DMS79 (cell line): ENCODE measurements at regions not wholly inside any gene's neighbourhood (a gene's known extent, or its start where the extent isn't known, plus 50 kb on each side); places are given as distances from the start of the nearest gene placed in this dataset.

Source experiments
- DNase-seq: peaks from one replicate; lab custom pipeline; 2025; lab: John Stamatoyannopoulos, UW

DNA sequence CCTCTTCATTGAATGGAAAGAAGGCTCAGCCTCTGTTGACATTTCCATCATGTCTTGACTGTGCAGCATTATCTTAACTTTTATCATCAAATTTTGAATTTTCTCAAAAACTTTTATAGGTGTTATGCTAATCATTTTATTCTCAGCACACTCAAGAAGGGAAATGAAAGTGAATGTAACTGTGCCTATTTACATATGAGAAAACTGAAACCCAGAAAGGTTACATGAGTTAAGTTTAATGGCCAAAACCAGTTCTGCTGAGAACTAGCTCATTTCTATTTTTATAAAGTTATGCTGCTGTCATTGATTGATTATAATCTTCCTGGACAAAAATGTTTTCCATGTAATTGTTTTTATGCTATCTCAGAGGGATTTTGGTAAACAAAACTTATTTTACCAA, 618.8 kb upstream of the NRXN1 start:
- DNase-seq, result no peak

DNA sequence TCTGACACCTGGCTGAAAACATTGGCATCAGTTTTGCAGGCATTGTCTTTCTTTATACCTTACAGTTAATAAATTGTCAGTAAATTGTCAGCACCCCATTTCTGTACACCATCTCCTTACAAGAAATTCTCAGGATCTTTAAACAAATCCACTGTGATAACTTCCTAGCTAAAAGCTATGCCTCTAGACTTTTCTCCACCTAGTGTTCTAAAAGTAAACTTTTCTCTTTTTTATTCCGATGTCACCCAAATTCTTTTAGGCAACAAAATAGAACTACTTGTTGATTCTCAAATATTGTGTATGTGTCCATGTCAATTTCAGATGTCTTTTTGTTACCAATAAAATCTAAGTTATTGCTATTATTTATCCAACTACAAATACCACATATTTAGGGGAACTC, 617.4 kb upstream of the NRXN1 start:
- DNase-seq, result no peak

DNA sequence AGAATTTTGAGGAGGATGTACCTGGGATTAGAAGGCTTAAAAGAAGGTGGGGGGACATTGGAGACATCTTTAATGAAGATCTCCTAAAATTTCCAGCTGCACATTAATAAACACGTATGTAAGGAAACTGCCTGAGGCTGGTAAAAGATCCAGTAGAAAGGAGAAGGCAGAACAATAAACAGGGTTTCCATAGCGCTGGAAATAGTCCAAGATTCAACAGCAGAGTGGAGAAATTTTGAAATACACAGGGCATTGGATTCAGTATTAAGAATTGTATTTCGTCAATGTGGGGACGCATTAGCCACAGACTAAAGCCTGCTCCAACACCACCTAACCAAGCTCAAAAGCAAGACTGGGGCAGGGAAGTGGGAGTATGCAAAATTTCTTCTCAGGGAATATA, 606.9 kb upstream of the NRXN1 start:
- no peak for DNase-seq

DNA sequence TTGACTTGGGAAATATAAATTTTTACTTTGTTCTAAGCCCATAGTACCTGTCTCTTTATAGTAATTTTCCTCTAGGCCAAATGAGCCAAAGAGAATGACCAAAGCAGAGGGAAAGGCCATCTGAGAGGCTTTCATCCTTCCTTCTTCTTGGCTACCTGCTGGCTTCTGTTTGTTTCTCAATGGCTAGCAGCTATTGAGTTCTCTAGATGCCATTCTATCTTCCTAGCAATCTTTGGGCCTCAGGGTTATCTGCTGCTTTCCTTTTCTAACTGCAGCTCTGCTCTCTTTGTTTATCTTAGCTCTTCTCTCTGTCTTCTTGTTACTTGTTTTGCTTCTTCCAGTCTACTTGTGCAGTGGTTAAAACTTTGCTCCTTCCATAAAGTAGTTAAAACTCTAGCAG, 601.1 kb upstream of the NRXN1 start:
- no peak for DNase-seq

DNA sequence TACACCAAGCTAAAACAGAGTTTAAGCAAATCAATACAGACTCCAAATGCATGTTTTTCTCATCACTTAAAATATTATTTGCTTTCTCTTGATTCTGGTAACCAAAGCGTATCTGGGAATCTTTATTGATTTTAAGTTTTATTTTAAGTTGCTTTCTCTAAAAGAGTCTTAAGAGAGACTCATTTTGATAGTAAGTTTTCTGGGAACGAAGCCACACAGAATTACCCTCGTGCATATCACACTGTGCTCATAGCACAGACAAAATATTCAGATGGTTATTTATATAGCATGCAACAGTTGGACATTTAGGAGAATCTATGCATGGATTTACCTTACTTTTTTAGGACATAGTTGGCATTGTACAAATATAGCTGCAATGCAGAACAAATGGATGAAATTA, 597.5 kb upstream of the NRXN1 start:
- no peak for DNase-seq

DNA sequence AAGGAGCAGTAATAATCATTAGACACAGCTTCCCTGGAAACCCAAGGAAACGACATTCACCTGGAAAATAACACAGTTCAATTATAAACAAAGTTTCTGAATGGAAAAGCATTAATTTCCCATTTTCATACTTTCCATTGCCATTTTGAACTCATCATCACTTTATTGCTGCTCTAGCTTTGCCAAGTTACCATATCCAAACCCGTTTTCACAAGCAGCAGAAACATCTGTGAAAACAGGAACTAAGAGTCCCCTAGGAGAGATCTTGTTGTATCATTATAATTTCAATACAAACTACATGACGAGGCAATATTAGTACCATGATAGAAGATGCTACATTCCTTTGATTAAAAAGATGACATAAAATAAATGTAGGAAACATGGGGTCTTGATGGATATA, 597.0 kb upstream of the NRXN1 start:
- DNase-seq, result no peak

DNA sequence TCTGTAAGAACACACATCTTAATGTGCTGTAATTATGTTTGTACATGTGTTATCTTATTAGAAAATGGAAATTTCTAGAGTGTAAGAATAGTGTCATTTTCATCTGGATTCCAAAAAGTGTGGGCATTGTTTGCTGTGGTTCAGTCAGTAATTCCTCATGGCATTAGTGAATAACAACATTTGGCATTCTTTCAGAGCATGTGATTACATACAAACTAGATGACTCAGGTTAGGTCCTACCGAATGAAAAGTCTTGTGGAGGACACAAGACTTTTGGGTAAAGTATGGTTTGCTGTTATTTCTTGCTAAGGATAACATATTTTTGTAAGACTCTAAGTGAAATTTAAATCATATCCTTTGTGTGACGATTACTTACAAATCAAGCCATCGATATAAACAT, 593.1 kb upstream of the NRXN1 start:
- no peak for DNase-seq

DNA sequence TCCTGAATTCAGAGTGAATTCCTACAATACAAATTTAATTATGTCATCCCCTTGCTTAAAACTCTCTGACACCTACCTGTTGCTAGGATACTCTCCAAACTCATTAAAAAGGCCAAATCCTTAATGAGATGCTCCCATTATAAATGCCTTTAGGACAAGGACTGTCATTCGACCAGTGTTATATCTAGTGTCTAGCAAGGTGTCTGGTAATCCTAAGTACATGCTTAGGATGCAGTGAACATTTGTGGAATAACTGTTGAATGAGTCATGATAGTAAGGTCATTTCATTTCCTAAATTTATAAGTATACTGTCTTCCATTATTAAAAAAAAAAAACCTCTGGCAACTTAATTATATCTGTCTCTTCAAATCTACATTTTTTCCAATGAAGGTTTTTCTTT, 588.9 kb upstream of the NRXN1 start:
- no peak for DNase-seq

DNA sequence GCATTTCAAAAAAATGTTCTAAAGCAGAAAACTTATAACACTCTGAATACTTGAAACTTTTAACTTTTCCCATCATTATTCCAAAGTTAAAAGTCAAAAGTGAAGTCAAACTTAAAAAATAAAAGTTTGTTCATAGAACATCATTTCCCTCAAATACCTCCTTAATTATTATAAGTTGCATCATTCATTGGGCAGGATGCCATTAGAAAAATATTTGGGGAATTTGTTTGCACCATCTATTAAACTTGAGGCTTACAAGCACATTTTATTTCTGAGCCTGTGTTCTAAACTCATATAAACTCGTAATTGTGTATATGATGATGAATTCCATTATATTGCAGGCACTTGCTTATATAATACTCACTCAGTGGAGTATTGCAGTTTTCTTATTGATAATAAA, 588.0 kb upstream of the NRXN1 start:
- no peak for DNase-seq

DNA sequence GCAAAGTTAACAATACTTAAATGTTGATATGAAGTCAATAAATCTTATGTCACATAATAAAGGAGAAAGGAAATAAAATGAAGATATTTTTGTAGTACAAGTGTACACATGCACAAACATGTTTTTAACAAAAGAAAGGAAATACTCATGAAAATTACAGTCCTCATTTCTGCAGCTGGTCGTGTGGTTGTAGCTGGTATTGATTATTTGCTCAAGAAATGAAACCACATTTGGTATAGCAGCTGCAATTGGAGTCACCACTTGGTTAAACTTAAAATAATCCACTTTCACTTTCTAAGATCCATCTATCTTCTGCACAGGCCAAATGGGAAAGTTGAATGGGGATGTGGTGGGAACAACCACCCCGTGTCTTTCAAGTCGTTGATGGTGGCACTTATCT, 580.5 kb upstream of the NRXN1 start:
- DNase-seq, result no peak

DNA sequence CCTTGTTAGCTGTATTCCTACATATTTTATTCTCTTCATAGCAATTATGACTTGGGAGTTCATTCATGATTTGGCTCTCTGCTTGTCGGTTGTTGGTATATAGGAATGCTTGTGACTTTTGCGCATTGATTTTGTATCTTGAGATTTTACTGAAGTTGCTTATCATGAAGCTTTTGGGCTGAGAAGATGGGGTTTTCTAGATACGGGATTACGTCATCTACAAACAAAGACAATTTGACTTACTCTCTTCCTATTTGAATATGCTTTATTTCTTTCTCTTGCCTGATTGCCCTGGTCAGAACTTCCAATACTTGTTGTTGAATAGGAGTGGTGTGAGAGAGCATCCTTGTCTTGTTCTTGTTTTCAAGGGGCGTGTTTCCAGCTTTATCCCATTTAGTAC, 569.8 kb upstream of the NRXN1 start:
- DNase-seq, result no peak

DNA sequence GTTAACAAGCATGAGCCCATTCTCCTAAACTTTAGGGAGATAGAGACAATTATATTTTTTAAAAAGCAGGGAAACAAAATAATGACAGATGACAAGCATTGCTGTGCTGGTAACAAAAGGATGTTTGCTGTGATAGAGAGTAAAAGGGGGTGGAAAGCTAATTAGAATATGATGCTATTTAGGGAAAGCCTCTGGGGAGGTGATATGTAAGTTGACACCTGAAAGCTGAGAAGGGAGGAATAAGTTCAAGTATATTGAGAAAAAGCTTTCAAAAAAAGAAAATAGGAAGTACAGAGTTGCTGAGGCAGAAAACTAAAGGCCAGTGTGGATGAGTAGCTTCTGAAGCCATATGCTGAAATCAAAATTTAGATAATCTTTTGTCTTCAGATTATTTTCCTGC, 565.2 kb upstream of the NRXN1 start:
- no peak for DNase-seq

DNA sequence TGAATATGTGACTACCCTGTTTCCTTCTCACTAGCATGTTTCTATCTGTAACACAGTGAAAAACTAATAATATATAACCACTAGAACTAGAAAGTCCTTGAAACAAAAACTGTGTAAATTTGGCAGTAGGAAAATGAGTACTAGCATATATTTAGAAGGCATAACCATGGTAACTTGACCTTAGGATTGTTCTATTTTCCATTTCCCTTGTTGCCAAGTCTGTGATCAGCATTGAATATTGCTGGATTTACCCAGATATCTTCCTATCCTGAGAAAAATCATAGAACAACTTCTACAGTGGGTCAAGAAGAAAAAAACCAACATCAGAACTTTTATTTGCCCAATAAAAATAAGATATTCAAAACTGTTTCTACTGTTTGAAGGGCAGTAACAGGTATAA, 563.9 kb upstream of the NRXN1 start:
- no peak for DNase-seq

DNA sequence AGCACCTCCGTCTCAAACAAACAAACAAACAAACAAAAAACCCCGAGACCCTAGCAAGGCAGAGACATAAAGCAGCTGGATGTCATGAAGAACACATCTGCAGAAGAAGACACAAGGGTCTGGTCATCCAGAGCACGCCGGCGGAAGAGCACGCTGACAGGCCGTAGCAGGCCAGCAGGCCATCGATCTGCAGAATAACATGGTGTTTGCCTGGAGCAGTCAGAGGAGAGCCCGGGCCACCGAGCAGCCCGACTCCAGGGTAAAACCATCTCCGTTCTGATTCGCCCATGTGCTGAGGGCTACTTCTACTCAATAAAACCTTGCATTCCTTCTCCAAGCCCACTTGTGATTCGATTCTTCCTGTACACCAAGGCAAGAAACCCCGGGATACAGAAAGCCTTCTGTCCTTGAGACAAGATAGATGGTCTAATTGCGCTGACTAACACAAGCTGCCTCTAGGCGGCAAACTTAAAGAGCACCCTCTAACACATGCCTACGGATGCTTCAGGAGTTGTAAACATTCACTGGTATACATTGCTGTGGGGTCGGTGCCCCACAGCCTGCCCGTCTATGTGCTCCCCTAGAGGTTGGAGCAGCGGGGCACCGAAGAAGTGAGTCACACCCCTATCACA, 549.8 kb upstream of the NRXN1 start:
- no peak for DNase-seq

DNA sequence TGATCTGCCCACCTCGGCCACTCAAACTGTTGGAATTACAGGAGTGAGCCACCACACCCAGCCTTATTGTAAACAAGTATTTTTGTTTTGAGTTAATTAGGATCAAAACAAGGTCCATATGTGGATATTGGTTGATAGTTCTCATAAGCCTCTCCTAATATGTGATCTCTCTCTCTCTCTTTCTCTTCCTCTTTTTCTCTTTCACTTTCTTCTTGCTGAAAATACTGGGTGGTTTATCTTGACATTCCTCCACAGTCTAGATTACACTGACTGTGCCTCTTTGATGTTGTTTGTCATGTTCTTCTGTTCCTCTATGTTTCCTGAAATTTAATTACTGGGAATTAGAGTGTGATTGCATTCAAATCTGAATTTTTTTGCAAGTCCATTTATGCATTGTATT, 547.5 kb upstream of the NRXN1 start:
- no peak for DNase-seq

DNA sequence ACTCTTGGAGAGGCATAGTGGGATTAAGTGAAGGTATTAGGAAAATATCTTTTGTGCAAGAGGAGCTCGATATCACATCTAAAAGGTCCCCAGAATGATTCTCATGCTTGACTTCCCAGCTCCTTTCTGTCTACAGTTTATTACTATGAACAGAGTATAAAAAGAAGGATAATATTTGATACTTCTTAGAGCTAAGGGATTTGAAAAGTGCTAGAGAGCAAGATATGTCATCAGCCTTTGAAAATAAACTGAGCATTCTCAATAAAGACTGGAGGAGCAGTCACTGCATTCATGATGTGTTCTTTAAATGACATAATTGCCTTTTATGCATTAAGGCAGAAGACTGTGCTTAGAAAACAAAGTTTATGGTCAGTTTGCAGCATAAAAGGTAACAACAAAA, 543.2 kb upstream of the NRXN1 start:
- DNase-seq, result no peak

DNA sequence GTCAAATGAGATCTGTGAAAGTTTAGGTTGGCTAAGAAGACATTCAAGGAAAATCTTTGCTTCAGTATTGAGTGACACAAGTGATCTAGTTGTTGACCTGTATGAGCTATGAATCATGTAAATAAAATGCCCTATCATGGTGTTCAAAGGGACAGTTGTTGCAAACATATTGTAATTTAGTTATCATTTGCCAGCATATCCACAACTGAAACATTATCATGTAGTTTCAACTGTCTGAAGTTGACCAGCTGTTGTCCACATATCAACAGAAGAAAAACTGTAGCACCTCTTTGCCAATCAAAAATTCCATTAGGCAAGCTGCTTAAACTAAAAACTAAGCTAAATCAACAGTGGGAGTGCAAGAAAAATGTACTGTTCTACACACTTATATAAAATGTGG, 527.1 kb upstream of the NRXN1 start:
- no peak for DNase-seq

DNA sequence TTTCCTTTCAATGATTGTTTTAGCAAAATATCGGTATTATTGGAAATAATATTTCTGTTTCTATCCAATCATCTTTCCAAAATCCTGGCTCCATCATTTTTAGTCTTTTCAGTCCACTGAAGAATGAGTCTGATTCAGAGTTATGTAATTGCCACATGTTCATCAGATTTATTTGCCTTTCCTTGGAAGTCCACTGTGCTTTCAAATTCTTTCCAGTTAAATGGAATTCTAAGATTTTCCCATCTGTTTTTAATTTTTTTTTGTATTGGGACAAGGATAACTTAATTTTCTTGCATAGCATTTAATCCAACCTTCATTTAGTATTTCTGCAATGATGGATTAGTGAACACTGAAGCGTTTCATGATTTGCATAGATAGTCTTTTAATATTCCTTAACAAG, 521.5 kb upstream of the NRXN1 start:
- DNase-seq, result no peak

DNA sequence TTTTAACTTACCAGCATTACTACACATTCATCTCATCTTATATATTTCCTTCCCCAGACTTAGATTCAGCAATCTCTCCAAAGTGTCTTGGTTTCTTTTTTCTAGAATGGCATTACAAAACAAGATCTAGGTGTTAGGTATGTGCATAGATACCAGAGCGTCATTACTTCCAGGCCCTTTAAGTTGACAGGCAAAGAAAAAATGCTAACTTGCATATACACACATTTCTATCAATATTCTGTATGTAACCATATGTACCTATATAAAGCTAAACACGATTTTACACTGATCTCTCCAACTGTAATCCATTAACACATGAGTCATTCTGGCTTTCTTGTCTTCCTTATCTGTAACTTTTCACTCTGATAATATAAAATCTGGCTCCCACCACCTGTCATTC, 503.8 kb upstream of the NRXN1 start:
- no peak for DNase-seq

DNA sequence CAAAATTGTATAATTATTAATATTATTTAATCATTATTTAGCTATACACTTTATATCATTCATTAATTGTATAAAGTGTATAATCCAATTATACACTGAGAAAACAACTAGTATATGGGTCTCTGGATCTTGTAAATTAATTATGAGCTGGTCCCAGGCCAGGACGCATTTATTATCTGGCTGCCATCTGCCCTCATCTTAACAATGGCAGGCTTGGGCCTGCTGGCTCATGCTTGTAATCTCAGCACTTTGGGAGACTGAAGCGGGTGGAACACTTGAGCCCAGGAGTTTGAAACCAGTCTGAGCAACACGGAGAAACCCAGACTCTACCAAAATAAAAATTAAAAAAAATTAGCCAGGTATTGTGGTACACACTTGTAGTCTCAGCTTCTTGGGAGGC, 502.2 kb upstream of the NRXN1 start:
- DNase-seq, result no peak

DNA sequence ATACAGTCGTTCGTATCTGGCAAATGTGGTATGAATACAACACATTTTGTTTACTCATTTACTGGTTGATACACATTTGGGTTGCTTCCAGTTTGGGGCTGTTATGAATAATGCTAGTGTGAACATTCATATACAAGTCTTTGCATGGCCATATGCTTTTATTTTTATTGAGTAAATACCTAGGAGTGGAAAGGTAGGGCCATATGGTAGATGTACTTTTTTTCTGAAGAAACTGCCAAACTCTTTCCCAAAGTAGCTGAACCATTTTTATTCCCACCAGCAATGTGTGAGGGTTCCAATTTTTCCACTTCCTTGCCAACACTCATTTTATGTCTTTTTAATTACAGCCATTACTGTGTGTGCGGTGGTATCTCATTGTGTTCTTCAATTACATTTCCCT, 496.2 kb upstream of the NRXN1 start:
- no peak for DNase-seq

DNA sequence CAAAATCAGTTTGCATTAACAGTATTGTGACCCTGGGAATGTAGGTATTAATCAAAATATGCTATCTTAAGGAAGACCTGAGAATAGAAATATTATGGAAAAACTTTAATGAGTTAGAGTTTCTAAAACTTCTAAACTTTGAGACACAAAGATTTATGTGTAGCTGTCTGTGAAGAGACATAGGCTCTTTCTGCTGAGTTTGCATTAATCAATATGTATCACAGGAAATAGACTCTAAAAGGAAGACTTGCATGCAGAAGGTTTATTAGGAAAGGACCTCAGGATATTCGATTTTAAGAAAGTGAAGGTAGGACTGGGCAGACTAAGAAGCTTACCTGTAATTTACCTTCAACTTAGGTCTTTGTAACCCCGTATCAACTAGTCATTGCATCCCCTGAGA, 494.8 kb upstream of the NRXN1 start:
- no peak for DNase-seq

DNA sequence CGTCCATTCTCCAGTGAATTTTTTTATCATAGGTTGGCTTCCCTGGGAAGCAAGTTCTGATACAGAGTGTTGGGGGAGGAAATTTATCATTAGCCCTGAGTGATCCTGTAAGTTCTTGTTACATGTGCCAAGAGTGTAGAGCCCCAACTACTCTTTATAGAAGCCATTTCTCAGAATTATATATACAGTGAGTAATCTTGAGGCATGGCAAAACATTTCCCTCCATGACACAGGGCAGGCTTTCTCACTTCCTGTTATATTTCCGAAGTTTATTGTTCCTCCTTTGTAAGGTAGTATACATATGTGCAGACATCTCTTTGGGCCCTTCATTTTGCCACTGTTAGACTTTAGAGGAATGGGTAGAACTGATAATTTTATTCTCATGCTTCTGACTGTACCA, 484.7 kb upstream of the NRXN1 start:
- no peak for DNase-seq

DNA sequence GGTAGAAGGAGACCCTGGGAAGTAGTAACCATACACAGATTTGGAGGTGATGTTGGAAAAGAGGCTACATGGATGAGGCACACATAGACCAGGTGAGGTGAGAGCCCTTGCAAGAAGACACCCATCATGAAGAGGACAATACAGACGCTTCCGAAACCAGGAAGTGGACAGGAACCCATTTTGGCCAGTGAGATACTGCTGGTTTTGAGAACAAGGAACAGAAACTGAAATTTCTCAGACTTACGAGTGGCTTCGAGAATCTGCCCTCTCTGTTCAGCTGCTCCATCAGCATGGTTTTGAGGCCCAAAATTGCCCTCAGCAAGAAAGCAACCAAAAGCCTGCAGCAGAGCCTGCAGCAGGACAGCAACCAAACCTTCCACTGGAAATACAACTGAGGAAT, 479.1 kb upstream of the NRXN1 start:
- no peak for DNase-seq

DNA sequence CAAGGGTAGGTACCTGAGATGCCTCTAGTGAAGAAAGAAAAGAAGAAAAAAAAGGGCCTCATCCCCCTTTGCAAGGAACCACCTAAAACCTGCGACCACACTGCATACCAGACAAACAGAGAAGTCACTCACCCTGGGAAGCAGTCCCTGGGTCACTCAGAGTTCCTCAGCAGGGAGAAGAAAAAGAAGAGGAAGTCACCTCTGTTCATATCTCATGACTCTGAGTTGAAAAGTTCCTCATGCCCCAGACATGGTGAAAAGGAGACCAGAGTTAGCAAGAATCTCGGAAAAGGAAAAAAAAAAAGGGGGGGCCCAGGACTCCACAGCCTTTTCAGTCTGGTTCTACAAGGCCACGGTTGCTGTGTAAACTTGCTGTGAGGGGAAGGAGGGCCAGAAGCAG, 478.4 kb upstream of the NRXN1 start:
- no peak for DNase-seq
